Fibroblast of lung (primary cell): ENCODE measurements at regions not wholly inside any gene's neighbourhood (a gene's known extent, or its start where the extent isn't known, plus 50 kb on each side); places are given as distances from the start of the nearest gene placed in this dataset.

Source experiments
- CTCF ChIP-seq, 2 donors: IDR thresholded peaks in 1 of 2; conservative IDR thresholded peaks in 1 of 2; 1 replicate in 1 of 2; 2 replicates in 1 of 2; pipeline ENCODE4 v1.5.1; 2011 to 2012; ENCODE audit warnings: low read length in 2 of 2, control low read depth in 1 of 2, inconsistent platforms in 1 of 2, low read depth in 1 of 2, mild to moderate bottlenecking in 1 of 2
- EZH2 ChIP-seq: IDR thresholded peaks from 2 replicates; pipeline ENCODE4 v1.5.1; 2012; ENCODE audit warnings: low read length, control low read depth, mild to moderate bottlenecking; ENCODE audit errors: missing control alignments

GRCh38 chr2:106638043-106638442 lies 150.9 kb downstream of the CD8B2 start:
- TF ChIP-seq CTCF (conservative IDR thresholded peaks at IDR 0.05 in 1 of 2, IDR thresholded peaks at IDR 0.05 in 1 of 2; ENCODE audit: low read depth in 1 of 2, low read length in 2 of 2) (peak in 1 of 2 donors; percentile 20), EZH2 (no peak)
